Erythroblast (primary cell): ENCODE measurements at regions not wholly inside any gene's neighbourhood (a gene's known extent, or its start where the extent isn't known, plus 50 kb on each side); places are given as distances from the start of the nearest gene placed in this dataset.

Experiments
- GATA1 ChIP-seq: IDR thresholded peaks from 2 replicates; pipeline ENCODE4 v1.6.1; 2011; ENCODE audit warnings: low read depth, mild to moderate bottlenecking, control low read depth, low read length, moderate library complexity
- POLR2A ChIP-seq: IDR thresholded peaks from 2 replicates; pipeline ENCODE4 v1.6.1; 2011; ENCODE audit warnings: mild to moderate bottlenecking, low read length

DNA sequence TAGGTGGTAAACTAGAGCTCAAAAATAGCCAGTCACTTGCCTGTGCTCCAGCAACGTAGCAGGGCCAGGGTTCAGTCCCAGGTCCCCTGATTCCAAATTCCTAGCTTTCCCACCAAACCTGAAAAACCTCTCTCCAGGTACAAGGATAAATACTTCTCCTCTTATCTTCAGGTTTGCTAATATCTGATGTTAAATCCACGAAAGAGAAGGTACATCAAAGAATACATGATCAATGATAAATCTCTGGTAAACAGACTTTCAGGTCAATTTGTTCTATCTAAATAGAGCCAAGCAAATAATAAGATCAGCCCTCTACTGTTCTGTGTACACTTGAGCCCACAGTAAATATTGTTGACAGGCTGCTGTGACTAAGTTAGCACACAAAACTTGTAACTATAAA lies 52.1 kb upstream of the AKT3 start:
- TF ChIP-seq GATA1 (no peak), POLR2A (no peak)
